ENCODE measurements at regions not wholly inside any gene's neighbourhood (a gene's known extent, or its start where the extent isn't known, plus 50 kb on each side); places are given as distances from the start of the nearest gene placed in this dataset.
A peak's percentile ranks its signal among the peaks of the same experiment; 100 is the strongest.

DNA sequence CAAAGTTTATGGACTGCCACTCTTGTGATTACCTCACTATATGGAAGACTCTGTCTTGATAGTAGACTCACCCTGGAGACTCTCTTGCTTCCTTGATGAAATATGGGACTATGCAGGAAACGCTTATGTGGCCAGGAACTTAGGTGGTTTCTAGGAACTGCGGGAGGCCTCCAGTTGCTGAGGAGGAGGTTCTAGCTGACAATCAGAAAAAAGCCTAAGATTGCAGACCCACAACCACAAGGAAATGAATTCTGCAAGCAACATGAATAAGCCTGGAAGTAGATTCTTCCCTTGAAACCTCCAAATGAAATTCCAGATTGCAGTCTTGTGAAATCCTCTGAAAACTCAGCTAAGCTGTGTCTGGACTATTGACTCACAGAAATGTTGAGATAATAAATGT, 88.9 kb upstream of the COL11A1 start:
- in situ Hi-C loops (cut with HindIII; ENCODE audit: low pct_unique_long_range_greater_than_20kb, low sequenced_read_pairs), result no loop called here
- DNase-seq (ENCODE audit: low read depth), result no peak

GRCh38 chr1:103194984-103195383, 86.7 kb upstream of the COL11A1 start:
- DNase-seq (ENCODE audit: low read depth), result no peak
- in situ Hi-C loops (cut with HindIII; ENCODE audit: low pct_unique_long_range_greater_than_20kb, low sequenced_read_pairs), result no loop called here

DNA sequence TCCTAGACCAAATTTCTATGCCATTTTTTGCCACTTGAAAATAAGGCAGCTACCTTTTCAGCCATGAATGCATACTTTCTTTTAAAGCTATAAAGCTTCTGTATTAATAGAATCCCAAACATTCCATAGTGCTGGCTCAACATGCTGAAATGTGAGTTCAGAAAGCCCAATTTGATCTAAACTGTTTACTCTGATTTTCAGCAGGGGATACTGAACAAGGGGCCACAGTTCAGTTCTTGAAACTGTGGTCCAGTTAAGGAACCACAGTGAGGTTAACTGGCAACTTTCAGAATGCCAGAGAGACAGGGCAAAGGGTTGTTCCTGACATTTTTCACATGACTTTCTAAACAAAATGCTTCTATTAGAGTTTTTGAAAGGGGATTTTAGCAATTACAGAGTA, 85.7 kb upstream of the COL11A1 start:
- in situ Hi-C loops (cut with HindIII; ENCODE audit: low pct_unique_long_range_greater_than_20kb, low sequenced_read_pairs), result no loop called here
- DNase-seq (ENCODE audit: low read depth), result no peak

- DNase-seq (ENCODE audit: low read depth), result peak; percentile 6
Observed at GRCh38 chr1:103191327-103191726, 83.0 kb upstream of the COL11A1 start.

GRCh38 chr1:103190766-103191165, 82.4 kb upstream of the COL11A1 start:
- no peak for DNase-seq (ENCODE audit: low read depth)
- in situ Hi-C loops (cut with HindIII; ENCODE audit: low pct_unique_long_range_greater_than_20kb, low sequenced_read_pairs), result no loop called here

More at GRCh38 chr1:103191327-103191726, 83.0 kb upstream of the COL11A1 start:
- in situ Hi-C loops (cut with HindIII; ENCODE audit: low pct_unique_long_range_greater_than_20kb, low sequenced_read_pairs), result no loop called here

GRCh38 chr1:103187673-103188072, 79.4 kb upstream of the COL11A1 start:
- in situ Hi-C loops (cut with HindIII; ENCODE audit: low pct_unique_long_range_greater_than_20kb, low sequenced_read_pairs), result no loop called here
- DNase-seq (ENCODE audit: low read depth), result no peak

DNA sequence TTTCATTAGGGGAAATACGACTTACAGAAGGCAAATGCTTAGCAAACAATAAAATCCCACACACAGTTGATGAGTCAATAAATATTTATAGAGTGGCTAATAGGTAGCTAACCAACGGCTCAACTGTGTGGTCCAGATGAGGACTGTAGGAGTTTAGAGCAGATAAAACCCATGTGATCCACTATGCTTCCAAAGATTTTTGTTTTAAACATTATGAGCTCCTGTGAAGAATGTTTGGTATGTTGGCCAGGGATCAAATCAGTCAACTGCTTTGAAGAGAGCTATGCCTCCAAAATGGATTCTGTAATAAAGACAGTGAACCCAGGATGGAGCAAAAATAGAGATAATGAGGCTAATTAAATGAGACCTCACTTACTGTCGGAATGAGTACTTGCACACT, 72.3 kb upstream of the COL11A1 start:
- DNase-seq (ENCODE audit: low read depth), result peak; percentile 69

GRCh38 chr1:103177108-103177775, 68.9 kb upstream of the COL11A1 start:
- no peak for DNase-seq (ENCODE audit: low read depth)
- in situ Hi-C loops (cut with HindIII; ENCODE audit: low pct_unique_long_range_greater_than_20kb, low sequenced_read_pairs), result no loop called here

More for the DNA sequence above, 72.3 kb upstream of the COL11A1 start:
- in situ Hi-C loops (cut with HindIII; ENCODE audit: low pct_unique_long_range_greater_than_20kb, low sequenced_read_pairs), result no loop called here

DNA sequence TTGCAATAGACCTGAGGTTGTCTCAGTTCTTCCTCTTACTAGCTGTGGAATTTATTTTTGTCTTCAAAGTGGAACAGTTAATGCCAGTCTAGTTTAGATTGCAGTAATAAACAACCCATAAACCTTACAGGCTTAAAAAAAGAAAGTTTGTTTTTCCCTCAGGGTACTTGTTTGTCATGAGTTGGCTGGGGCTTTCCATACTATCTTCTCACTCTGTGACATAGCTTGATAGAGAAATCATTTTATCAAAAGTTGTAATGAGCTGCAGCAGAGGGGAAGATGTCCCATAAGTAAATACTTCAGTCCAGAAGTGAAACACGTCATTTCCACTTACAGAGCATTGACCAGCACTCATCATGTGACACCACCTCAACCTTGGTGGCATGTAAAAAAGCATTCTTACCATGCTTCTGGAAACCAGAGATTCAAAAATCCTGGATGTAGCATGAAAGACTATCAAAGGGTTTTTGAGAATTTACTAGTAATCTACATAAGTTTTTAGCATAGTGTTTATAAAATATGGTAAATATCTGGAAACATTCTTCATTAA, 62.8 kb upstream of the COL11A1 start:
- in situ Hi-C loops (cut with HindIII; ENCODE audit: low pct_unique_long_range_greater_than_20kb, low sequenced_read_pairs), result no loop called here
- DNase-seq (ENCODE audit: low read depth), result no peak

DNA sequence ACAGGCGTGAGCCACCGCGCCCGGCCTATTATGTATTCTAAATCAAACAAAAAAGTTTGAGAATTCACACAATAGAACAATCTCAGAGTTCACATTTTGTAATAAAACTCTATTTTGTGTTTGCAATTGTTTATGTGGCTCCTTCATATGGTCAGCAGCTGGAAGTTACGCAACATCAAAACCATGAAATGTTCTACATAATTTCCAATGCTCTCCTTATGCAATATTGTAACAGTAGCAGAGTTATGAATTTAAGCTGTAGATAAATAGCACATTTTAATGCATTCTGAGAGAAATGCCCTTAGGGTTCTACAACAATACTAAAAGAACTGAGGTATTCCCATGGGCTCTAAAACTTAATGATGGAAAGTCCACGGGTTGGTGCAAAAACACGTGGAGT, 62.3 kb upstream of the COL11A1 start:
- DNase-seq (ENCODE audit: low read depth), result no peak
- in situ Hi-C loops (cut with HindIII; ENCODE audit: low pct_unique_long_range_greater_than_20kb, low sequenced_read_pairs), result no loop called here

GRCh38 chr1:103162360-103162759, 54.0 kb upstream of the COL11A1 start:
- in situ Hi-C loops (cut with HindIII; ENCODE audit: low pct_unique_long_range_greater_than_20kb, low sequenced_read_pairs), result no loop called here
- DNase-seq (ENCODE audit: low read depth), result no peak

- DNase-seq (ENCODE audit: low read depth), result no peak
Observed at GRCh38 chr1:103160281-103160680, 52.0 kb upstream of the COL11A1 start.

More at GRCh38 chr1:103160281-103160680, 52.0 kb upstream of the COL11A1 start:
- in situ Hi-C loops (cut with HindIII; ENCODE audit: low pct_unique_long_range_greater_than_20kb, low sequenced_read_pairs), result no loop called here
